ENCODE measurements at regions not wholly inside any gene's neighbourhood (a gene's known extent, or its start where the extent isn't known, plus 50 kb on each side); places are given as distances from the start of the nearest gene placed in this dataset.
"Not testable (repeated sequence)": the region's sequence is repeated elsewhere in the genome, so short reads cannot be mapped to it uniquely, and the experiment has no call there.

DNA sequence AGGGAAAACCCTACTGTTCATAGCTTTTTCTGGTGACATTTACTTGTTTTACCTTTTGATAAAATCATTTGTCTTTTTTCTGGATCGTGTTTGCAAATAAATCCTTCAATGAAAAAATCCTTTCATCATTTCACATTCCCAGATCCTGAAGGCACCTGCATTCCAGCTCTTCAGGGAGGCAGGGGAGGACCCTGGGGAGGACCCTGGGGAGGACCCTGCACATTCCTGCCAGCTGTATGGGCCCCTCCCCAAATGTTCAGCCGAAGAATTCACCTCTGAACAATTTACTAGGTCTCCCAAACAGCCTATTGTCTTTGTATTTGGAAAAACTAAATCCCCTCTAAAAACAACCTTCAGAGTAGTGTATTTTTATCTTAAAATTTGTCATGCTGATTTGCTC lies 558.4 kb upstream of the ID2 start:
- Histone ChIP-seq H3K27ac (no peak overlapping the region), H3K36me3 (no peaks in the 10 kb centered on the region), H3K9me3 (no peaks in the 10 kb centered on the region), H3K27me3 (no peaks in the 10 kb centered on the region), H3K4me1 (no peaks in the 10 kb centered on the region), H3K4me3 (no peak overlapping the region)
- intact Hi-C loops (cut with DNase I; ENCODE audit: low total_unique reads), result no loop called here
- no peak for DNase-seq
- no peak for TF ChIP-seq POLR2A (IDR thresholded peaks at IDR 0.05)
- TF ChIP-seq, protein P1, sequence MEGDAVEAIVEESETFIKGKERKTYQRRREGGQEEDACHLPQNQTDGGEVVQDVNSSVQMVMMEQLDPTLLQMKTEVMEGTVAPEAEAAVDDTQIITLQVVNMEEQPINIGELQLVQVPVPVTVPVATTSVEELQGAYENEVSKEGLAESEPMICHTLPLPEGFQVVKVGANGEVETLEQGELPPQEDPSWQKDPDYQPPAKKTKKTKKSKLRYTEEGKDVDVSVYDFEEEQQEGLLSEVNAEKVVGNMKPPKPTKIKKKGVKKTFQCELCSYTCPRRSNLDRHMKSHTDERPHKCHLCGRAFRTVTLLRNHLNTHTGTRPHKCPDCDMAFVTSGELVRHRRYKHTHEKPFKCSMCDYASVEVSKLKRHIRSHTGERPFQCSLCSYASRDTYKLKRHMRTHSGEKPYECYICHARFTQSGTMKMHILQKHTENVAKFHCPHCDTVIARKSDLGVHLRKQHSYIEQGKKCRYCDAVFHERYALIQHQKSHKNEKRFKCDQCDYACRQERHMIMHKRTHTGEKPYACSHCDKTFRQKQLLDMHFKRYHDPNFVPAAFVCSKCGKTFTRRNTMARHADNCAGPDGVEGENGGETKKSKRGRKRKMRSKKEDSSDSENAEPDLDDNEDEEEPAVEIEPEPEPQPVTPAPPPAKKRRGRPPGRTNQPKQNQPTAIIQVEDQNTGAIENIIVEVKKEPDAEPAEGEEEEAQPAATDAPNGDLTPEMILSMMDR (IDR thresholded peaks at IDR 0.05), result no peak

DNA sequence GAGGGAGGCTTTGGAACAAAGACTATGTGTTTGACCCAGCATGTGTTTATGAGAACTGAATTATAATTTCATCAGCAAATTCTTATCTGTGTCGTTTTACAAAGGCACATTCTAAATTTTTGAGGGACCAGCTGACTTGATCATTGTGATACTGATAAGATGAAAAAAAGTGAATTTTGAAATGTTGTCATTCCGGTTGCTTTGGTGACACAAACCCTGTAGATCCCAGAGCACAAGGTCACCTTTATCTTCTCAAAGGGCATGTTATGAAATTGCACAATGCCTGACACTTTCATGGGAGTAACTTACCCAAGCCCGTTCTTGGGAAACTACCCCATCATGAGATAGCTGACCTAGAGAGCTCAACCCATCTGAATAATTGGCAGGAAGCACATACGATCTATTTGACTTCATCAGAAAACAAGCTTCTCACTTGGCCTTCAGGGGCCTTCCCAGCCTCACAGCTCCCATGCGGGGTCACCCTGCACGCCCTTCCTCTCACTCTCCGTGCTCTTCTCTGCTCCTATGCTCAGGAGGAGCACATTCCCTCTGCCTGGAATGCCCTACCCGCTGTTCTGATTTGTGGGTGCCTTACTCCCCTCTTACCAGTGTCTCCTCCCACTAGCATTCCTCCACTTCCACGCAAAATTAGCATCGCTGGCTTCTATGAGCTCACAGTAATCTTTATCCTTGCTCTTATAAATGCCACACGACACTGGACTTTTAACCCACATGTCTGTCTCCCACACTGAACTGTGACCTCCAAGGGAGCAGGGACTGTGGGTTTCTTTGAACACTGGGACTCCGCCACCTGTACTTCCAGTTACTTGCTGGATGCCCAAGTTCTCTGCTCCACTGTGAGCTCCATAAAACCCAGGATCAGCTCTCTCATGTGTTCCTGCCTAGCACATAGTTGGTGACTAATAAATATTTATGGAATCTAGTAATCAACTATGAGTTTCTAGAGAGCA lies 555.8 kb upstream of the ID2 start:
- H3K36me3 ChIP-seq, result no peaks in the 10 kb centered on the region
- no peak overlapping the region for H3K4me3 ChIP-seq
- no peaks in the 10 kb centered on the region for H3K4me1 ChIP-seq
- H3K27ac ChIP-seq, result no peak overlapping the region
- no peaks in the 10 kb centered on the region for H3K27me3 ChIP-seq
- H3K9me3 ChIP-seq, result no peaks in the 10 kb centered on the region
- no peak for TF ChIP-seq POLR2A (IDR thresholded peaks at IDR 0.05)
- TF ChIP-seq, protein P1 (IDR thresholded peaks at IDR 0.05), result no peak
- no peak for DNase-seq
- intact Hi-C loops (cut with DNase I; ENCODE audit: low total_unique reads), result no loop called here

DNA sequence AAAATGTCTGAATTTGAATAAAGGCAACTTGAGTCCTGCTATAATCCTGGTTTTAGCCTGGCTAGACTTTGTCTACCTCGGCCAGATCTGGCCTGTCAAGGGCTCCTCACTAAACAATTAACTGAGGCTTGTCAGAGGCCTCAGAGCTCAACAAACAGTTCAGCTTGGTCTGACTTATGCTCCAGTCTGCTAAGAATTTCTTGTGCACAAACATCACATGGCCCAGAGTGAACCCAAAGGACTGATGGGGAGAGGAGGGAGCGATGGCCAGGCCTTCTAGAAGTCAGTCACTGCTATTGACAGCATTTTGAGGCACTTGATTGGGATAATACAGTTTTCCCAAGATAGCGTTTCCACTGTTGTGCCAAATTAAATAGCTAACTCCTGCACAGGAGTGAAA lies 555.1 kb upstream of the ID2 start:
- Histone ChIP-seq H3K4me3 (no peak overlapping the region), H3K36me3 (no peaks in the 10 kb centered on the region), H3K4me1 (no peaks in the 10 kb centered on the region), H3K27ac (no peak overlapping the region), H3K9me3 (no peaks in the 10 kb centered on the region), H3K27me3 (no peaks in the 10 kb centered on the region)
- no peak for DNase-seq
- no peak for TF ChIP-seq POLR2A (IDR thresholded peaks at IDR 0.05)
- TF ChIP-seq, protein P1 (IDR thresholded peaks at IDR 0.05), result no peak
- intact Hi-C loops (cut with DNase I; ENCODE audit: low total_unique reads), result no loop called here

DNA sequence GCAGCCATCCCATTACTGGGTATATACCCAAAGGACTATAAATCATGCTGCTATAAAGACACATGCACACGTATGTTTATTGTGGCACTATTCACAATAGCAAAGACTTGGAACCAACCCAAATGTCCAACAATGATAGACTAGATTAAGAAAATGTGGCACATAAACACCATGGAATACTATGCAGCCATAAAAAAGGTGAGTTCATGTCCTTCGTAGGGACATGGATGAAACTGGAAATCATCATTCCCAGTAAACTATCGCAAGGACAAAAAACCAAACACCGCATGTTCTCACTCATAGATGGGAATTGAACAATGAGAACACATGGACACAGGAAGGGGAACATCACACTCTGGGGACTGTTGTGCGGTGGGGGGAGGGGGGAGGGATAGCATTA lies 550.4 kb upstream of the ID2 start:
- H3K9me3 ChIP-seq; H3K4me3 ChIP-seq; H3K4me1 ChIP-seq; DNase-seq; H3K27ac ChIP-seq; intact Hi-C loops (cut with DNase I; ENCODE audit: low total_unique reads); H3K36me3 ChIP-seq; H3K27me3 ChIP-seq: not testable (repeated sequence)

DNA sequence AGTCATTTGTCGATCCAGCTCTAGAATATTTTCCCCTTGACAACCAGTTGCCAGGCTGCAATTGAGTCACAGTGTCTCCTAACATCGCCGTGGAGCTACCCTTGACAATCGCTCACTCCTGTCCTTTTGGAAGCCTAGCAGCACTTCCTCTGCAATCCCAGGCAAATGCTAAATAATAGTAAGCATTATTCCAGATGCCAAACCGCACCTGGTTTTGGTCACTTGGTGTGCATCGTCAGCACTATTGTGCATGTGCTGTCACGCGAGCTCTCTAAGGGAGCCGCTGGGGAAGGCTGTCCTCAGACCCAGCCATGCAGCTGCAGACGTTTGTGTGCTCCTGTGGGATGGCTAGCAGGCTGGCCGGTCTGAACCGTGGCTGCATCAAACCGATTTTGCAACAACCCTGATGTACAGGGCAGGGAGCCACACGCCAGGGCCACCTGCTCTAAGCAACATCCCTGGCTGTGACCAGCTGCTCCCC lies 549.5 kb upstream of the ID2 start:
- no peak for DNase-seq
- intact Hi-C loops (cut with DNase I; ENCODE audit: low total_unique reads), result no loop called here
- no peak for TF ChIP-seq POLR2A (IDR thresholded peaks at IDR 0.05)
- TF ChIP-seq, protein P1 (IDR thresholded peaks at IDR 0.05), result no peak
- no peaks in the 10 kb centered on the region for H3K36me3 ChIP-seq
- H3K4me3 ChIP-seq, result no peak overlapping the region
- no peak overlapping the region for H3K27ac ChIP-seq
- H3K9me3 ChIP-seq, result no peaks in the 10 kb centered on the region
- H3K4me1 ChIP-seq, result no peaks in the 10 kb centered on the region
- no peaks in the 10 kb centered on the region for H3K27me3 ChIP-seq
